ENCODE measurements at regions not wholly inside any gene's neighbourhood (a gene's known extent, or its start where the extent isn't known, plus 50 kb on each side); places are given as distances from the start of the nearest gene placed in this dataset.

GRCh38 chr10:109475711-109476421 is 447.4 kb downstream of the XPNPEP1 start:
- H3K4me3 ChIP-seq (ENCODE audit: low read depth in 1 of 2, low read length in 2 of 2), result no peak overlapping the region
- no peak overlapping the region for H3K27ac ChIP-seq (ENCODE audit: low read depth, low read length)
- no peaks in the 10 kb centered on the region for H3K27me3 ChIP-seq (ENCODE audit: control insufficient read depth in 1 of 2, insufficient read depth in 2 of 2, low read length in 2 of 2)
- H3K4me1 ChIP-seq (ENCODE audit: insufficient read depth, low read length), result peaks cover 7% of the 10 kb centered on the region
- H3K9me3 ChIP-seq (ENCODE audit: low read length), result no peaks in the 10 kb centered on the region
- no peak overlapping the region for H3K9ac ChIP-seq (ENCODE audit: low read length)
- H3K36me3 ChIP-seq (ENCODE audit: insufficient read depth, low read length), result no peaks in the 10 kb centered on the region

GRCh38 chr10:109474812-109475211 is 448.5 kb downstream of the XPNPEP1 start:
- H3K4me1 ChIP-seq (ENCODE audit: insufficient read depth, low read length), result peaks cover 7% of the 10 kb centered on the region
- H3K9me3 ChIP-seq (ENCODE audit: low read length), result no peaks in the 10 kb centered on the region
- H3K27me3 ChIP-seq (ENCODE audit: control insufficient read depth in 1 of 2, insufficient read depth in 2 of 2, low read length in 2 of 2), result no peaks in the 10 kb centered on the region
- no peak overlapping the region for H3K27ac ChIP-seq (ENCODE audit: low read depth, low read length)
- H3K9ac ChIP-seq (ENCODE audit: low read length), result no peak overlapping the region
- no peaks in the 10 kb centered on the region for H3K36me3 ChIP-seq (ENCODE audit: insufficient read depth, low read length)
- H3K4me3 ChIP-seq (ENCODE audit: low read depth in 1 of 2, low read length in 2 of 2), result no peak overlapping the region

- Histone ChIP-seq H3K4me3 (ENCODE audit: low read depth in 1 of 2, low read length in 2 of 2) (no peak overlapping the region), H3K36me3 (ENCODE audit: insufficient read depth, low read length) (no peaks in the 10 kb centered on the region), H3K4me1 (ENCODE audit: insufficient read depth, low read length) (peaks cover 7% of the 10 kb centered on the region), H3K9ac (ENCODE audit: low read length) (no peak overlapping the region), H3K9me3 (ENCODE audit: low read length) (no peaks in the 10 kb centered on the region), H3K27me3 (ENCODE audit: control insufficient read depth in 1 of 2, insufficient read depth in 2 of 2, low read length in 2 of 2) (no peaks in the 10 kb centered on the region), H3K27ac (ENCODE audit: low read depth, low read length) (no peak overlapping the region)
Measured at GRCh38 chr10:109474261-109474660, 449.1 kb downstream of the XPNPEP1 start.

- H3K4me3 ChIP-seq (ENCODE audit: low read depth in 1 of 2, low read length in 2 of 2), result no peak overlapping the region
- H3K27me3 ChIP-seq (ENCODE audit: control insufficient read depth in 1 of 2, insufficient read depth in 2 of 2, low read length in 2 of 2), result no peaks in the 10 kb centered on the region
- H3K27ac ChIP-seq (ENCODE audit: low read depth, low read length), result no peak overlapping the region
- H3K9ac ChIP-seq (ENCODE audit: low read length), result no peak overlapping the region
- no peaks in the 10 kb centered on the region for H3K36me3 ChIP-seq (ENCODE audit: insufficient read depth, low read length)
- H3K4me1 ChIP-seq (ENCODE audit: insufficient read depth, low read length), result peaks cover 4% of the 10 kb centered on the region
- H3K9me3 ChIP-seq (ENCODE audit: low read length), result no peaks in the 10 kb centered on the region
Measured at GRCh38 chr10:109467551-109467950, 455.8 kb downstream of the XPNPEP1 start.

- Histone ChIP-seq H3K9me3 (ENCODE audit: low read length) (no peaks in the 10 kb centered on the region), H3K27me3 (ENCODE audit: control insufficient read depth in 1 of 2, insufficient read depth in 2 of 2, low read length in 2 of 2) (no peaks in the 10 kb centered on the region), H3K36me3 (ENCODE audit: insufficient read depth, low read length) (no peaks in the 10 kb centered on the region), H3K4me1 (ENCODE audit: insufficient read depth, low read length) (peaks cover 4% of the 10 kb centered on the region), H3K9ac (ENCODE audit: low read length) (no peak overlapping the region), H3K27ac (ENCODE audit: low read depth, low read length) (no peak overlapping the region), H3K4me3 (ENCODE audit: low read depth in 1 of 2, low read length in 2 of 2) (no peak overlapping the region)
Measured at GRCh38 chr10:109464949-109465348, 458.4 kb downstream of the XPNPEP1 start.

- Histone ChIP-seq H3K36me3 (ENCODE audit: insufficient read depth, low read length) (no peaks in the 10 kb centered on the region), H3K4me1 (ENCODE audit: insufficient read depth, low read length) (no peaks in the 10 kb centered on the region), H3K27me3 (ENCODE audit: control insufficient read depth in 1 of 2, insufficient read depth in 2 of 2, low read length in 2 of 2) (peaks cover 13 to 17% of the 10 kb centered on the region in 2 donors), H3K27ac (ENCODE audit: low read depth, low read length) (no peak overlapping the region), H3K9me3 (ENCODE audit: low read length) (no peaks in the 10 kb centered on the region), H3K4me3 (ENCODE audit: low read depth in 1 of 2, low read length in 2 of 2) (peak overlapping the region in 1 of 2 donors; percentile 17), H3K9ac (ENCODE audit: low read length) (no peak overlapping the region)
Measured at GRCh38 chr10:109457302-109457638, 466.0 kb downstream of the XPNPEP1 start.

- Histone ChIP-seq H3K4me3 (ENCODE audit: low read depth in 1 of 2, low read length in 2 of 2) (peak overlapping the region in 1 of 2 donors; percentile 17), H3K27me3 (ENCODE audit: control insufficient read depth in 1 of 2, insufficient read depth in 2 of 2, low read length in 2 of 2) (peaks cover 13 to 17% of the 10 kb centered on the region in 2 donors), H3K36me3 (ENCODE audit: insufficient read depth, low read length) (no peaks in the 10 kb centered on the region), H3K27ac (ENCODE audit: low read depth, low read length) (no peak overlapping the region), H3K9me3 (ENCODE audit: low read length) (no peaks in the 10 kb centered on the region), H3K4me1 (ENCODE audit: insufficient read depth, low read length) (no peaks in the 10 kb centered on the region), H3K9ac (ENCODE audit: low read length) (no peak overlapping the region)
Measured at GRCh38 chr10:109456566-109457301, 466.6 kb downstream of the XPNPEP1 start.

GRCh38 chr10:109454691-109455090 is 468.6 kb downstream of the XPNPEP1 start:
- Histone ChIP-seq H3K4me3 (ENCODE audit: low read depth in 1 of 2, low read length in 2 of 2) (no peak overlapping the region), H3K27ac (ENCODE audit: low read depth, low read length) (no peak overlapping the region), H3K4me1 (ENCODE audit: insufficient read depth, low read length) (no peaks in the 10 kb centered on the region), H3K27me3 (ENCODE audit: control insufficient read depth in 1 of 2, insufficient read depth in 2 of 2, low read length in 2 of 2) (peaks cover 13 to 17% of the 10 kb centered on the region in 2 donors), H3K9ac (ENCODE audit: low read length) (no peak overlapping the region), H3K9me3 (ENCODE audit: low read length) (no peaks in the 10 kb centered on the region), H3K36me3 (ENCODE audit: insufficient read depth, low read length) (no peaks in the 10 kb centered on the region)

GRCh38 chr10:109451879-109452278 is 471.4 kb downstream of the XPNPEP1 start:
- no peak overlapping the region for H3K9ac ChIP-seq (ENCODE audit: low read length)
- H3K27me3 ChIP-seq (ENCODE audit: control insufficient read depth in 1 of 2, insufficient read depth in 2 of 2, low read length in 2 of 2), result peaks cover 6 to 7% of the 10 kb centered on the region in 2 donors
- H3K9me3 ChIP-seq (ENCODE audit: low read length), result no peaks in the 10 kb centered on the region
- H3K27ac ChIP-seq (ENCODE audit: low read depth, low read length), result no peak overlapping the region
- H3K4me3 ChIP-seq (ENCODE audit: low read depth in 1 of 2, low read length in 2 of 2), result no peak overlapping the region
- H3K36me3 ChIP-seq (ENCODE audit: insufficient read depth, low read length), result no peaks in the 10 kb centered on the region
- H3K4me1 ChIP-seq (ENCODE audit: insufficient read depth, low read length), result no peaks in the 10 kb centered on the region

GRCh38 chr10:109450702-109451101 is 472.6 kb downstream of the XPNPEP1 start:
- Histone ChIP-seq H3K27ac (ENCODE audit: low read depth, low read length) (no peak overlapping the region), H3K4me1 (ENCODE audit: insufficient read depth, low read length) (no peaks in the 10 kb centered on the region), H3K4me3 (ENCODE audit: low read depth in 1 of 2, low read length in 2 of 2) (no peak overlapping the region), H3K9ac (ENCODE audit: low read length) (no peak overlapping the region), H3K36me3 (ENCODE audit: insufficient read depth, low read length) (no peaks in the 10 kb centered on the region), H3K27me3 (ENCODE audit: control insufficient read depth in 1 of 2, insufficient read depth in 2 of 2, low read length in 2 of 2) (no peaks in the 10 kb centered on the region), H3K9me3 (ENCODE audit: low read length) (no peaks in the 10 kb centered on the region)

- Histone ChIP-seq H3K27me3 (ENCODE audit: control insufficient read depth in 1 of 2, insufficient read depth in 2 of 2, low read length in 2 of 2) (no peaks in the 10 kb centered on the region), H3K9me3 (ENCODE audit: low read length) (no peaks in the 10 kb centered on the region), H3K4me3 (ENCODE audit: low read depth in 1 of 2, low read length in 2 of 2) (no peak overlapping the region), H3K27ac (ENCODE audit: low read depth, low read length) (no peak overlapping the region), H3K4me1 (ENCODE audit: insufficient read depth, low read length) (peaks cover 17% of the 10 kb centered on the region), H3K36me3 (ENCODE audit: insufficient read depth, low read length) (no peaks in the 10 kb centered on the region), H3K9ac (ENCODE audit: low read length) (no peak overlapping the region)
Measured at GRCh38 chr10:109433434-109433833, 489.9 kb downstream of the XPNPEP1 start.

- Histone ChIP-seq H3K9ac (ENCODE audit: low read length) (no peak overlapping the region), H3K9me3 (ENCODE audit: low read length) (no peaks in the 10 kb centered on the region), H3K27me3 (ENCODE audit: control insufficient read depth in 1 of 2, insufficient read depth in 2 of 2, low read length in 2 of 2) (no peaks in the 10 kb centered on the region), H3K4me3 (ENCODE audit: low read depth in 1 of 2, low read length in 2 of 2) (no peak overlapping the region), H3K36me3 (ENCODE audit: insufficient read depth, low read length) (no peaks in the 10 kb centered on the region), H3K27ac (ENCODE audit: low read depth, low read length) (no peak overlapping the region), H3K4me1 (ENCODE audit: insufficient read depth, low read length) (peaks cover 17% of the 10 kb centered on the region)
Measured at GRCh38 chr10:109432281-109432680, 491.0 kb downstream of the XPNPEP1 start.

Measured in muscle layer of colon (tissue), 2 donors.